Ovary (tissue), 3 donors: ENCODE measurements at regions not wholly inside any gene's neighbourhood (a gene's known extent, or its start where the extent isn't known, plus 50 kb on each side); places are given as distances from the start of the nearest gene placed in this dataset.

ENCODE experiments used
- EP300 ChIP-seq: sonication (generic); formaldehyde crosslinking; IDR thresholded peaks from one replicate; pipeline ENCODE4 v1.6.1; 2017; ENCODE audit warnings: antibody characterized with exemption
- POLR2A ChIP-seq: fragments of 450-650 bp; IDR thresholded peaks from one replicate; pipeline ENCODE4 v1.6.1; 2017; ENCODE audit warnings: antibody characterized with exemption, mild to moderate bottlenecking, moderate library complexity
- TF ChIP-seq, protein P1 (sequence below), 3 donors: fragments of 450-650 bp in 2 of 3; fragments of 200-600 bp in 1 of 3; IDR thresholded peaks; one replicate each; pipeline versions ENCODE4 v1.5.1 to v1.8.0; 2016 to 2022; ENCODE audit warnings: antibody characterized with exemption in 3 of 3, mild to moderate bottlenecking in 1 of 3
- donor health status: DM: no; HTN: no; CAD: no.

GRCh38 chr3:152978152-152978551, 143.2 kb downstream of the P2RY1 start:
- TF ChIP-seq, protein P1, sequence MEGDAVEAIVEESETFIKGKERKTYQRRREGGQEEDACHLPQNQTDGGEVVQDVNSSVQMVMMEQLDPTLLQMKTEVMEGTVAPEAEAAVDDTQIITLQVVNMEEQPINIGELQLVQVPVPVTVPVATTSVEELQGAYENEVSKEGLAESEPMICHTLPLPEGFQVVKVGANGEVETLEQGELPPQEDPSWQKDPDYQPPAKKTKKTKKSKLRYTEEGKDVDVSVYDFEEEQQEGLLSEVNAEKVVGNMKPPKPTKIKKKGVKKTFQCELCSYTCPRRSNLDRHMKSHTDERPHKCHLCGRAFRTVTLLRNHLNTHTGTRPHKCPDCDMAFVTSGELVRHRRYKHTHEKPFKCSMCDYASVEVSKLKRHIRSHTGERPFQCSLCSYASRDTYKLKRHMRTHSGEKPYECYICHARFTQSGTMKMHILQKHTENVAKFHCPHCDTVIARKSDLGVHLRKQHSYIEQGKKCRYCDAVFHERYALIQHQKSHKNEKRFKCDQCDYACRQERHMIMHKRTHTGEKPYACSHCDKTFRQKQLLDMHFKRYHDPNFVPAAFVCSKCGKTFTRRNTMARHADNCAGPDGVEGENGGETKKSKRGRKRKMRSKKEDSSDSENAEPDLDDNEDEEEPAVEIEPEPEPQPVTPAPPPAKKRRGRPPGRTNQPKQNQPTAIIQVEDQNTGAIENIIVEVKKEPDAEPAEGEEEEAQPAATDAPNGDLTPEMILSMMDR (IDR thresholded peaks at IDR 0.05) = no peak
- no peak for TF ChIP-seq POLR2A
- TF ChIP-seq EP300 = no peak
